Ureter (tissue), 1 donor: ENCODE measurements at regions not wholly inside any gene's neighbourhood (a gene's known extent, or its start where the extent isn't known, plus 50 kb on each side); places are given as distances from the start of the nearest gene placed in this dataset.
A peak's percentile ranks its signal among the peaks of the same experiment; 100 is the strongest.

Experiments used
- DNase-seq: peaks from one replicate; pipeline ENCODE4 v3.0.0-alpha.2; 2020; ENCODE audit warnings: low spot score
- donor health status: DM: yes; HTN: yes; CAD: no.

GRCh38 chr2:100764430-100764829, 55.5 kb upstream of the NPAS2 start:
- DNase-seq: peak; percentile 6

GRCh38 chr2:100765481-100765880, 54.5 kb upstream of the NPAS2 start:
- DNase-seq: peak; percentile 15

GRCh38 chr2:100766256-100766655, 53.7 kb upstream of the NPAS2 start:
- DNase-seq: peak; percentile 5

GRCh38 chr2:100766806-100767205, 53.1 kb upstream of the NPAS2 start:
- peak; percentile 29 for DNase-seq

GRCh38 chr2:100767224-100767653, 52.7 kb upstream of the NPAS2 start:
- DNase-seq: peak; percentile 12

GRCh38 chr2:100767810-100768806, 51.8 kb upstream of the NPAS2 start:
- peak; percentile 40 for DNase-seq
